Astrocyte (in vitro differentiated cells and primary cell): ENCODE measurements at regions not wholly inside any gene's neighbourhood (a gene's known extent, or its start where the extent isn't known, plus 50 kb on each side); places are given as distances from the start of the nearest gene placed in this dataset.

Experiments used
- DNase-seq: peaks from one replicate; pipeline ENCODE4 v3.0.0-alpha.2; 2010; ENCODE audit warnings: low read depth
- FAIRE-seq: peaks from 2 replicates; lab custom pipeline; 2011; peaks lifted over from hg19 to GRCh38; lab: Jason Lieb, UNC
- H2AFZ ChIP-seq: 2 replicates; pipeline ENCODE4 v1.6.0; 2012; ENCODE audit warnings: low read depth, low read length, inconsistent platforms
- H3K27ac ChIP-seq: 2 replicates; pipeline ENCODE4 v1.5.1; 2011; ENCODE audit warnings: low read depth, low read length, inconsistent platforms
- H3K27me3 ChIP-seq: 2 replicates; pipeline ENCODE4 v1.6.0; 2011; ENCODE audit warnings: low read length, inconsistent platforms; ENCODE audit not compliant: insufficient read depth
- H3K36me3 ChIP-seq: 2 replicates; pipeline ENCODE4 v1.5.1; 2011; ENCODE audit warnings: low read length, inconsistent platforms; ENCODE audit not compliant: insufficient read depth
- H3K4me1 ChIP-seq: 2 replicates; pipeline ENCODE4 v1.5.1; 2011; ENCODE audit warnings: low read length, inconsistent platforms; ENCODE audit not compliant: insufficient read depth
- H3K4me2 ChIP-seq: 2 replicates; pipeline ENCODE4 v1.6.0; 2012; ENCODE audit warnings: low read length, inconsistent platforms
- H3K4me3 ChIP-seq: 2 replicates; pipeline ENCODE4 v1.5.1; 2011; ENCODE audit warnings: low read depth, mild to moderate bottlenecking, low read length, inconsistent platforms; ENCODE audit not compliant: insufficient read depth
- H3K79me2 ChIP-seq: 2 replicates; pipeline ENCODE4 v1.6.0; 2012; ENCODE audit warnings: mild to moderate bottlenecking, low read length, inconsistent platforms; ENCODE audit not compliant: insufficient read depth
- H3K9ac ChIP-seq: 2 replicates; pipeline ENCODE4 v1.6.0; 2012; ENCODE audit warnings: mild to moderate bottlenecking, low read length, inconsistent platforms
- H3K9me3 ChIP-seq: 2 replicates; pipeline ENCODE4 v1.5.1; 2012; ENCODE audit warnings: low read depth, mild to moderate bottlenecking, low read length, inconsistent platforms; ENCODE audit not compliant: insufficient read depth
- H4K20me1 ChIP-seq: 2 replicates; pipeline ENCODE4 v1.6.0; 2012; ENCODE audit warnings: low read length, inconsistent platforms; ENCODE audit not compliant: insufficient read depth
- H3K27ac Mint-ChIP-seq: one replicate; pipeline ENCODE4 v1.8.0; 2021; ENCODE audit warnings: mild to moderate bottlenecking, mixed read lengths; ENCODE audit not compliant: unreplicated experiment
- H3K27me3 Mint-ChIP-seq: one replicate; pipeline ENCODE4 v1.8.0; 2021; ENCODE audit warnings: low read depth, mixed read lengths; ENCODE audit not compliant: unreplicated experiment
- H3K36me3 Mint-ChIP-seq: one replicate; pipeline ENCODE4 v1.8.0; 2021; ENCODE audit warnings: low read depth, mixed read lengths; ENCODE audit not compliant: unreplicated experiment
- H3K4me1 Mint-ChIP-seq: one replicate; pipeline ENCODE4 v1.8.0; 2021; ENCODE audit warnings: low read depth, mixed read lengths; ENCODE audit not compliant: unreplicated experiment
- H3K4me3 Mint-ChIP-seq: one replicate; pipeline ENCODE4 v1.8.0; 2021; ENCODE audit warnings: mild to moderate bottlenecking, moderate library complexity, mixed read lengths; ENCODE audit not compliant: unreplicated experiment
- H3K9me3 Mint-ChIP-seq: one replicate; pipeline ENCODE4 v1.8.0; 2021; ENCODE audit warnings: mild to moderate bottlenecking, mixed read lengths; ENCODE audit not compliant: unreplicated experiment
- CTCF ChIP-seq: IDR thresholded peaks from 2 replicates; pipeline ENCODE4 v1.5.1; 2011; ENCODE audit warnings: low read depth, mild to moderate bottlenecking, inconsistent platforms, low read length, moderate library complexity; ENCODE audit not compliant: insufficient read depth
- EZH2 ChIP-seq: IDR thresholded peaks from 2 replicates; pipeline ENCODE4 v1.6.1; 2012; ENCODE audit warnings: mild to moderate bottlenecking, low read length, inconsistent platforms; ENCODE audit not compliant: insufficient read depth

DNA sequence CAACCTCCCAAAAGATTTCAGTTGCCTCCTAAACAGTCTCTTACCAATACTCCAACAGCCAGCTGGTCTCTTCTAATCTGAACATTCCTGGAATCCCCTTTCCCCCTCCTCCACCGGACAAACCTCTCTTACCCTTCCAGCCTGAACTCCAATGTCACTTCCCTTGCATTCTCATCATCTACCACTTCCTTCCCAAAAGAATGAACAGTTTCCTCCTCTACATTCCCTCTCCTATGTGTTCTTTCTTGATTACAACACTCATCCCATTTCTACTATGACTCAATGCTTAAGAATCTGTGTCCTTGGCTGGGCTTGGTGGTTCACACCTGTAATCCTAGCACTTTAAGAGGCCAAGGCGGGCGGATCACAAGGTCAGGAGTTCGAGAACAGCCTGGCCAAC lies 417.1 kb downstream of the SETD4 start:
- Histone ChIP-seq H4K20me1 (no peaks in the 10 kb centered on the region), H3K27ac (no peak overlapping the region), H3K4me1 (peaks cover 5% of the 10 kb centered on the region), H3K9ac (no peak overlapping the region), H3K4me2 (peak overlapping the region; percentile 5), H3K9me3 (no peaks in the 10 kb centered on the region), H3K79me2 (no peaks in the 10 kb centered on the region), H3K4me3 (no peak overlapping the region), H3K36me3 (no peaks in the 10 kb centered on the region), H2AFZ (no peak overlapping the region), H3K27me3 (no peaks in the 10 kb centered on the region)
- Mint-ChIP-seq H3K36me3 (no peaks in the 10 kb centered on the region), H3K4me3 (no peak overlapping the region), H3K4me1 (no peaks in the 10 kb centered on the region), H3K27ac (no peak overlapping the region), H3K9me3 (no peaks in the 10 kb centered on the region), H3K27me3 (no peaks in the 10 kb centered on the region)
- DNase-seq (peak; percentile 42), FAIRE-seq (no peak)
- TF ChIP-seq CTCF (no peak), EZH2 (no peak)

GRCh38 chr21:35641271-35642016 lies 418.9 kb downstream of the SETD4 start:
- no peak for FAIRE-seq
- peak; percentile 65 for DNase-seq
- H3K9ac ChIP-seq = no peak overlapping the region

More at GRCh38 chr21:35641271-35642016, 418.9 kb downstream of the SETD4 start:
- Histone ChIP-seq H3K9me3 (no peaks in the 10 kb centered on the region), H3K27ac (no peak overlapping the region), H2AFZ (no peak overlapping the region), H3K4me2 (peak overlapping the region; percentile 5), H3K36me3 (no peaks in the 10 kb centered on the region), H4K20me1 (no peaks in the 10 kb centered on the region), H3K4me3 (no peak overlapping the region), H3K79me2 (no peaks in the 10 kb centered on the region), H3K4me1 (peaks cover 11% of the 10 kb centered on the region), H3K27me3 (no peaks in the 10 kb centered on the region)
- H3K27me3 Mint-ChIP-seq = no peaks in the 10 kb centered on the region
- no peak overlapping the region for H3K4me3 Mint-ChIP-seq
- no peak overlapping the region for H3K27ac Mint-ChIP-seq
- no peaks in the 10 kb centered on the region for H3K4me1 Mint-ChIP-seq
- no peaks in the 10 kb centered on the region for H3K36me3 Mint-ChIP-seq
- no peak for TF ChIP-seq EZH2
- no peak for TF ChIP-seq CTCF
- H3K9me3 Mint-ChIP-seq = no peaks in the 10 kb centered on the region
